Breast epithelium (tissue), 4 donors: ENCODE measurements at regions not wholly inside any gene's neighbourhood (a gene's known extent, or its start where the extent isn't known, plus 50 kb on each side); places are given as distances from the start of the nearest gene placed in this dataset.

Experiments
- DNase-seq, 2 donors: peaks; one replicate each; pipeline ENCODE4 v3.0.0-alpha.2; 2019; ENCODE audit warnings: low spot score in 2 of 2
- H3K27ac ChIP-seq, 2 donors: fragments of 200-600 bp; sonication (generic) in 1 of 2; one replicate each; pipeline ENCODE4 v1.5.1; 2016 to 2019; ENCODE audit warnings: mild to moderate bottlenecking in 1 of 2
- H3K27me3 ChIP-seq, 2 donors: fragments of 200-600 bp; sonication (generic) in 1 of 2; one replicate each; pipeline versions ENCODE4 v1.5.1 to v1.6.0; 2017 to 2019; ENCODE audit warnings: control low read depth in 1 of 2, mild to moderate bottlenecking in 1 of 2
- H3K36me3 ChIP-seq: fragments of 200-600 bp; one replicate; pipeline ENCODE4 v1.5.1; 2019
- H3K4me1 ChIP-seq, 2 donors: fragments of 200-600 bp; sonication (generic); one replicate each; pipeline ENCODE4 v1.5.1; 2016 to 2019; ENCODE audit warnings: control low read depth in 1 of 2
- H3K4me3 ChIP-seq, 3 donors: fragments of 200-600 bp; sonication (generic); 1 replicate in 2 of 3; 2 replicates in 1 of 3; pipeline ENCODE4 v1.5.1; 2016 to 2019; ENCODE audit warnings: mild to moderate bottlenecking in 3 of 3, moderate library complexity in 2 of 3
- H3K9me3 ChIP-seq, 2 donors: fragments of 200-600 bp; sonication (generic) in 1 of 2; one replicate each; pipeline ENCODE4 v1.5.1; 2016 to 2019; ENCODE audit warnings: control low read depth in 1 of 2
- CTCF ChIP-seq, 3 donors: fragments of 450-650 bp; IDR thresholded peaks; one replicate each; pipeline ENCODE4 v1.5.1; 2016 to 2017; ENCODE audit warnings: antibody characterized with exemption in 3 of 3, mild to moderate bottlenecking in 3 of 3, moderate library complexity in 3 of 3
- POLR2A ChIP-seq: fragments of 450-650 bp; IDR thresholded peaks from one replicate; pipeline ENCODE4 v1.6.1; 2016; ENCODE audit warnings: antibody characterized with exemption, mild to moderate bottlenecking, moderate library complexity
- POLR2AphosphoS5 ChIP-seq, 3 donors: sonication (generic); formaldehyde crosslinking; IDR thresholded peaks; one replicate each; pipeline ENCODE4 v1.6.1; 2017; ENCODE audit warnings: antibody characterized with exemption in 3 of 3
- intact Hi-C: fragments of 100-400 bp; cut with DNase I; formaldehyde crosslinking; loops from one replicate; pipeline ENCODE4 v1.15.1; 2023; ENCODE audit warnings: low total_unique reads

GRCh38 chr12:124683152-124684124 lies 116.0 kb upstream of the NCOR2 start:
- no peak for TF ChIP-seq CTCF (IDR thresholded peaks at IDR 0.05)
- no peak for TF ChIP-seq POLR2A
- TF ChIP-seq POLR2AphosphoS5 (IDR thresholded peaks at IDR 0.05) = no peak
- Histone ChIP-seq H3K27ac (peak overlapping the region; percentile 85), H3K36me3 (no peaks in the 10 kb centered on the region), H3K27me3 (no peaks in the 10 kb centered on the region), H3K9me3 (no peaks in the 10 kb centered on the region), H3K4me1 (peaks cover 21 to 23% of the 10 kb centered on the region in 2 donors), H3K4me3 (no peak overlapping the region)
- intact Hi-C loops = loop anchor here (10.0 kb wide), 1 partner anchor 71 kb away; no protein-coding TSS in a partner anchor
- DNase-seq = no peak

GRCh38 chr12:124682425-124683151 lies 115.2 kb upstream of the NCOR2 start:
- intact Hi-C loops = loop anchor here (10.0 kb wide), 1 partner anchor 72 kb away; no protein-coding TSS in a partner anchor
- peaks cover 21 to 23% of the 10 kb centered on the region in 2 donors for H3K4me1 ChIP-seq
- no peak overlapping the region for H3K4me3 ChIP-seq
- DNase-seq = no peak
- H3K36me3 ChIP-seq = no peaks in the 10 kb centered on the region
- H3K9me3 ChIP-seq = no peaks in the 10 kb centered on the region
- no peaks in the 10 kb centered on the region for H3K27me3 ChIP-seq
- peak overlapping the region; percentile 85 for H3K27ac ChIP-seq
- TF ChIP-seq POLR2AphosphoS5 (IDR thresholded peaks at IDR 0.05) = no peak
- TF ChIP-seq POLR2A = no peak
- no peak for TF ChIP-seq CTCF (IDR thresholded peaks at IDR 0.05)

GRCh38 chr12:124681779-124682391 lies 114.5 kb upstream of the NCOR2 start:
- Histone ChIP-seq H3K27me3 (no peaks in the 10 kb centered on the region), H3K27ac (peak overlapping the region; percentile 85), H3K36me3 (no peaks in the 10 kb centered on the region), H3K4me1 (peaks cover 21 to 23% of the 10 kb centered on the region in 2 donors), H3K9me3 (no peaks in the 10 kb centered on the region), H3K4me3 (no peak overlapping the region)
- TF ChIP-seq POLR2AphosphoS5 (IDR thresholded peaks at IDR 0.05) (peak; percentile 34 to 90 (median 86)), POLR2A (no peak)
- DNase-seq = no peak
- intact Hi-C loops = loop anchor here (10.0 kb wide), 1 partner anchor 73 kb away; no protein-coding TSS in a partner anchor

- H3K4me3 ChIP-seq = no peak overlapping the region
- no peaks in the 10 kb centered on the region for H3K27me3 ChIP-seq
- H3K36me3 ChIP-seq = no peaks in the 10 kb centered on the region
- TF ChIP-seq POLR2A (no peak), POLR2AphosphoS5 (IDR thresholded peaks at IDR 0.05) (peak in 1 of 3 donors; percentile 34), CTCF (IDR thresholded peaks at IDR 0.05) (peak in 1 of 3 donors; percentile 16)
- peak overlapping the region; percentile 85 for H3K27ac ChIP-seq
- intact Hi-C loops = loop anchor here (10.0 kb wide), 1 partner anchor 74 kb away; no protein-coding TSS in a partner anchor
- DNase-seq = no peak
- H3K4me1 ChIP-seq = peaks cover 20 to 23% of the 10 kb centered on the region in 2 donors
- no peaks in the 10 kb centered on the region for H3K9me3 ChIP-seq
These were observed 113.7 kb upstream of the NCOR2 start for GRCh38 chr12:124680863-124681778.
